IMR-90 (cell line): ENCODE measurements at regions not wholly inside any gene's neighbourhood (a gene's known extent, or its start where the extent isn't known, plus 50 kb on each side); places are given as distances from the start of the nearest gene placed in this dataset.

ENCODE experiments used
- ATAC-seq: fragments of 200-7000 bp; cut with Tn5 transposase; 2 replicates; pipeline ENCODE4 v1.9.1; 2020; ENCODE audit warnings: low read depth, mild to moderate bottlenecking, moderate library complexity
- BruUV-seq: library from RNA; stranded (reverse); fragments of 400-500 nt; replicated peaks from 2 replicates; lab custom pipeline; 2021; lab: Mats Ljungman, UMichigan
- CTCF ChIA-PET: fragments of 300-600 bp; formaldehyde crosslinking; extraction: SDS; loops from one replicate; lab custom pipeline; 2021; ENCODE audit warnings: antibody characterized with exemption; lab: Yijun Ruan, JAX
- POLR2A ChIA-PET: fragments of 300-600 bp; sonication (Branson Sonifier 250); formaldehyde crosslinking; loops from one replicate; lab custom pipeline; 2022; ENCODE audit warnings: antibody characterized with exemption; ENCODE audit not compliant: unreplicated experiment; lab: Charles Lee
- DNase-seq: peaks from one replicate; pipeline ENCODE4 v3.0.0; 2013
- H2AFZ ChIP-seq: replicated peaks from 2 replicates; pipeline ENCODE3; 2013; ENCODE audit warnings: low read length, mild to moderate bottlenecking; ENCODE audit not compliant: poor library complexity
- H2AK5ac ChIP-seq: 2 replicates; pipeline ENCODE4 v1.6.1; 2013; ENCODE audit warnings: low read depth, low read length, inconsistent platforms
- H2AK9ac ChIP-seq: replicated peaks from 2 replicates; pipeline ENCODE3; 2013; ENCODE audit warnings: mild to moderate bottlenecking, low read depth, low read length, moderate library complexity; ENCODE audit not compliant: poor library complexity
- H2BK120ac ChIP-seq: 2 replicates; pipeline ENCODE4 v1.6.1; 2013; ENCODE audit warnings: low read depth, low read length, inconsistent platforms
- H2BK15ac ChIP-seq: 3 replicates; pipeline ENCODE4 v1.6.1; 2013; ENCODE audit warnings: low read depth, low read length, inconsistent platforms
- H2BK20ac ChIP-seq: 2 replicates; pipeline ENCODE4 v1.6.1; 2013; ENCODE audit warnings: low read depth, mild to moderate bottlenecking, inconsistent platforms, low read length, moderate library complexity
- H2BK5ac ChIP-seq: 2 replicates; pipeline ENCODE4 v1.6.1; 2013; ENCODE audit warnings: mild to moderate bottlenecking, low read depth, low read length, inconsistent platforms; ENCODE audit not compliant: poor library complexity, severe bottlenecking
- H3K14ac ChIP-seq: replicated peaks from 2 replicates; pipeline ENCODE4 v1.6.1; 2013; ENCODE audit warnings: low read depth, low read length, inconsistent platforms
- H3K18ac ChIP-seq: 2 replicates; pipeline ENCODE4 v1.6.1; 2013; ENCODE audit warnings: low read depth, low read length, control low read depth
- H3K23ac ChIP-seq: 2 replicates; pipeline ENCODE4 v1.6.1; 2013; ENCODE audit warnings: low read depth, low read length, inconsistent platforms
- H3K27ac ChIP-seq: 2 replicates; pipeline ENCODE4 v1.5.1; 2013; ENCODE audit warnings: mild to moderate bottlenecking, control low read depth, low read length; ENCODE audit not compliant: insufficient read depth
- H3K27me3 ChIP-seq: 2 replicates; pipeline ENCODE4 v1.6.1; 2013; ENCODE audit warnings: low read length; ENCODE audit not compliant: control insufficient read depth, insufficient read depth
- H3K36me3 ChIP-seq: 2 replicates; pipeline ENCODE4 v1.6.1; 2013; ENCODE audit warnings: low read length, mixed read lengths; ENCODE audit not compliant: control insufficient read depth, insufficient read depth
- H3K4ac ChIP-seq: 2 replicates; pipeline ENCODE4 v1.6.1; 2013; ENCODE audit warnings: low read depth, low read length, inconsistent platforms
- H3K4me1 ChIP-seq: 2 replicates; pipeline ENCODE4 v1.6.1; 2013; ENCODE audit warnings: low read length, mixed read lengths; ENCODE audit not compliant: control insufficient read depth, insufficient read depth
- H3K4me2 ChIP-seq: 2 replicates; pipeline ENCODE4 v1.6.1; 2013; ENCODE audit warnings: low read depth, mild to moderate bottlenecking, control low read depth, low read length, moderate library complexity
- H3K4me3 ChIP-seq: 2 replicates; pipeline ENCODE4 v1.5.1; 2013; ENCODE audit warnings: low read depth, mild to moderate bottlenecking, control low read depth, low read length, moderate library complexity; ENCODE audit not compliant: insufficient read depth
- H3K56ac ChIP-seq: 2 replicates; pipeline ENCODE4 v1.6.1; 2013; ENCODE audit warnings: low read length, inconsistent platforms; ENCODE audit not compliant: insufficient read depth; ENCODE audit errors: extremely low read depth
- H3K79me1 ChIP-seq, 2 experiments: 2 replicates each; pipeline ENCODE4 v1.6.1; 2013; ENCODE audit warnings: low read length in 2 of 2, inconsistent platforms in 1 of 2, low read depth in 1 of 2
- H3K9ac ChIP-seq: 2 replicates; pipeline ENCODE4 v1.6.1; 2013; ENCODE audit warnings: low read depth, low read length, control low read depth
- H3K9me1 ChIP-seq: 2 replicates; pipeline ENCODE4 v1.6.1; 2013; ENCODE audit warnings: low read length, inconsistent platforms; ENCODE audit not compliant: insufficient read depth
- H3K9me3 ChIP-seq: 2 replicates; pipeline ENCODE4 v1.6.1; 2013; ENCODE audit warnings: low read length; ENCODE audit not compliant: control insufficient read depth, insufficient read depth
- H4K20me1 ChIP-seq: 2 replicates; pipeline ENCODE4 v1.6.1; 2013; ENCODE audit warnings: low read length, inconsistent platforms; ENCODE audit not compliant: insufficient read depth
- H4K5ac ChIP-seq: 2 replicates; pipeline ENCODE4 v1.6.1; 2013; ENCODE audit warnings: mild to moderate bottlenecking, low read depth, low read length, control low read depth
- H4K8ac ChIP-seq, 2 experiments: 2 replicates each; pipeline ENCODE4 v1.6.1; 2013; ENCODE audit warnings: low read depth in 2 of 2, low read length in 2 of 2, control low read depth in 1 of 2, inconsistent platforms in 1 of 2
- H4K91ac ChIP-seq: 2 replicates; pipeline ENCODE4 v1.6.1; 2013; ENCODE audit warnings: low read depth, low read length, inconsistent platforms; ENCODE audit not compliant: insufficient read depth
- BHLHE40 ChIP-seq: fragments of 150-350 bp; IDR thresholded peaks from 2 replicates; pipeline ENCODE4 v1.6.1; 2016; ENCODE audit warnings: mild to moderate bottlenecking, low read depth, low read length
- CEBPB ChIP-seq: IDR thresholded peaks from 2 replicates; pipeline ENCODE4 v1.6.1; 2012; ENCODE audit warnings: low read depth, low read length, improper control_type of control experiment
- CHD1 ChIP-seq: IDR thresholded peaks from 2 replicates; pipeline ENCODE4 v1.6.1; 2012; ENCODE audit warnings: low read depth, low read length, improper control_type of control experiment
- FOS ChIP-seq: fragments of 150-350 bp; IDR thresholded peaks from 2 replicates; pipeline ENCODE4 v1.6.1; 2016; ENCODE audit warnings: low read depth, low read length
- MAFK ChIP-seq: IDR thresholded peaks from 2 replicates; pipeline ENCODE4 v1.6.1; 2012; ENCODE audit warnings: low read depth, low read length, improper control_type of control experiment
- MAZ ChIP-seq: IDR thresholded peaks from 2 replicates; pipeline ENCODE4 v1.6.1; 2012; ENCODE audit warnings: low read depth, mild to moderate bottlenecking, low read length, improper control_type of control experiment, moderate library complexity, borderline replicate concordance
- MXI1 ChIP-seq: IDR thresholded peaks from 2 replicates; pipeline ENCODE4 v1.6.1; 2012; ENCODE audit warnings: low read depth, mild to moderate bottlenecking, low read length, moderate library complexity, borderline replicate concordance
- NFE2L2 ChIP-seq: fragments of 150-350 bp; IDR thresholded peaks from 2 replicates; pipeline ENCODE4 v1.6.1; 2016; ENCODE audit warnings: low read depth, mild to moderate bottlenecking, low read length
- POLR2A ChIP-seq: IDR thresholded peaks from 2 replicates; pipeline ENCODE4 v1.6.1; 2012; ENCODE audit warnings: mild to moderate bottlenecking, low read depth, low read length
- RAD21 ChIP-seq: IDR thresholded peaks from 2 replicates; pipeline ENCODE4 v1.6.1; 2012; ENCODE audit warnings: low read length, improper control_type of control experiment
- RCOR1 ChIP-seq: IDR thresholded peaks from 2 replicates; pipeline ENCODE4 v1.6.1; 2012; ENCODE audit warnings: mild to moderate bottlenecking, low read length, improper control_type of control experiment; ENCODE audit not compliant: insufficient replicate concordance
- RFX5 ChIP-seq: IDR thresholded peaks from 2 replicates; pipeline ENCODE4 v1.8.0; 2012; ENCODE audit warnings: low read depth, mild to moderate bottlenecking, low read length, moderate library complexity
- SMC3 ChIP-seq: fragments of 150-350 bp; IDR thresholded peaks from 2 replicates; pipeline ENCODE4 v1.6.1; 2016; ENCODE audit warnings: low read depth, mild to moderate bottlenecking, antibody characterized with exemption, low read length, moderate library complexity
- WGBS, 2 experiments: methylation state at CpG; one replicate each; pipeline versions ENCODE4 v1.1.5 to v1.1.7; 2013; ENCODE audit warnings: missing lambda C conversion rate in 2 of 2; ENCODE audit not compliant: insufficient read length in 1 of 2; ENCODE audit errors: extremely low coverage in 2 of 2; 5-methylcytosine and 5-hydroxymethylcytosine counted together
- dilution Hi-C: fragments of 300-500 bp; cut with HindIII; formaldehyde crosslinking; loops from one replicate; pipeline ENCODE4 v1.14.3; 2018; ENCODE audit warnings: low sequenced_read_pairs; ENCODE audit not compliant: unreplicated experiment
- in situ Hi-C: fragments of 300-500 bp; cut with MboI; formaldehyde crosslinking; loops from 3 replicates; pipeline ENCODE4 v1.14.3; 2019; ENCODE audit warnings: low sequenced_read_pairs, inconsistent platforms, mixed read lengths
- intact Hi-C: fragments of 100-400 bp; cut with micrococcal nuclease; formaldehyde crosslinking; loops from 2 replicates; pipeline ENCODE4 v1.10.0; 2022
- TF ChIP-seq, protein P1 (sequence below): fragments of 150-350 bp; IDR thresholded peaks from 2 replicates; pipeline ENCODE4 v1.6.1; 2017; ENCODE audit warnings: mild to moderate bottlenecking, antibody characterized with exemption, low read length, low read depth
- TF ChIP-seq, protein P2 (sequence below): fragments of 150-350 bp; IDR thresholded peaks from 2 replicates; pipeline ENCODE4 v1.6.1; 2016; ENCODE audit warnings: low read depth, mild to moderate bottlenecking, low read length, moderate library complexity, borderline replicate concordance
- TF ChIP-seq, protein P3 (sequence below): conservative IDR thresholded peaks from 2 replicates; pipeline ENCODE4 v1.5.1; 2012; ENCODE audit warnings: mild to moderate bottlenecking, low read depth, low read length, improper control_type of control experiment

DNA sequence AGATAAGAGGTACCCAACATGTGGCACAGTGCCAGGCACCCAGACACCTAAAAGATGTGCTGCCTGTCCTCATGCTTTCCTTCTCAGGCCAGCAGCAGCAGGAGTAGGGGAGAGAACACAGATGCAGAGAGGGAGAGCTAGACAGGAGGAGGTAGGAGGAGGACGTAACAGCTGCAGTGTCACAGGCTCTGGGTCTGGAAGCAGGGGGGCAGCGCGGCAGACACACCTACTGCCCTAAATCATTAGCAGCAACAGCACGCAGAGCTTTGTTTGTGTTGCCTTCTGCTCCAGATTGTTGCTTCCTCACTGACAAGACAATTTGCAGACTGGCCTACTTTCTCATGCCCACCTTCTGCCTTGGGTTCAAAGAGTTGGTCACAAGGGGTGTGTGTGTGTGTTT is 196.7 kb upstream of the DAB1 start:
- Histone ChIP-seq H2AK9ac (no peak overlapping the region), H3K27me3 (no peaks in the 10 kb centered on the region), H3K14ac (no peak overlapping the region), H3K27ac (no peak overlapping the region), H2AFZ (no peak overlapping the region), H4K8ac (no peak overlapping the region), H2BK15ac (no peak overlapping the region), H3K79me1 (no peaks in the 10 kb centered on the region), H3K56ac (no peak overlapping the region), H3K18ac (no peak overlapping the region), H3K4ac (no peak overlapping the region), H4K91ac (no peak overlapping the region), H3K9ac (no peak overlapping the region), H3K4me2 (no peak overlapping the region), H3K4me3 (no peak overlapping the region), H2BK5ac (no peak overlapping the region), H4K20me1 (no peaks in the 10 kb centered on the region), H3K4me1 (no peaks in the 10 kb centered on the region), H3K9me1 (no peaks in the 10 kb centered on the region), H2BK20ac (no peak overlapping the region), H3K23ac (no peak overlapping the region), H2BK120ac (no peak overlapping the region), H3K9me3 (no peaks in the 10 kb centered on the region), H4K5ac (no peak overlapping the region), H2AK5ac (no peak overlapping the region), H3K36me3 (no peaks in the 10 kb centered on the region)
- ChIA-PET POLR2A (no interaction called here), CTCF (interaction anchor here (1.0 kb wide), 1 partner anchor 1785 kb away, joined by 5 read pairs; no protein-coding TSS in a partner anchor)
- in situ Hi-C loops (no loop called here), dilution Hi-C loops (no loop called here), intact Hi-C loops (no loop called here)
- WGBS, 2 experiments, result no CpG with 5 or more reads among the region's 4 CpGs
- BruUV-seq, result no TSS peak
- no peak for TF ChIP-seq RCOR1
- no peak for TF ChIP-seq CHD1
- TF ChIP-seq, protein P1, sequence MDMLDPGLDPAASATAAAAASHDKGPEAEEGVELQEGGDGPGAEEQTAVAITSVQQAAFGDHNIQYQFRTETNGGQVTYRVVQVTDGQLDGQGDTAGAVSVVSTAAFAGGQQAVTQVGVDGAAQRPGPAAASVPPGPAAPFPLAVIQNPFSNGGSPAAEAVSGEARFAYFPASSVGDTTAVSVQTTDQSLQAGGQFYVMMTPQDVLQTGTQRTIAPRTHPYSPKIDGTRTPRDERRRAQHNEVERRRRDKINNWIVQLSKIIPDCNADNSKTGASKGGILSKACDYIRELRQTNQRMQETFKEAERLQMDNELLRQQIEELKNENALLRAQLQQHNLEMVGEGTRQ, result no peak
- TF ChIP-seq MXI1, result no peak
- TF ChIP-seq, protein P2, sequence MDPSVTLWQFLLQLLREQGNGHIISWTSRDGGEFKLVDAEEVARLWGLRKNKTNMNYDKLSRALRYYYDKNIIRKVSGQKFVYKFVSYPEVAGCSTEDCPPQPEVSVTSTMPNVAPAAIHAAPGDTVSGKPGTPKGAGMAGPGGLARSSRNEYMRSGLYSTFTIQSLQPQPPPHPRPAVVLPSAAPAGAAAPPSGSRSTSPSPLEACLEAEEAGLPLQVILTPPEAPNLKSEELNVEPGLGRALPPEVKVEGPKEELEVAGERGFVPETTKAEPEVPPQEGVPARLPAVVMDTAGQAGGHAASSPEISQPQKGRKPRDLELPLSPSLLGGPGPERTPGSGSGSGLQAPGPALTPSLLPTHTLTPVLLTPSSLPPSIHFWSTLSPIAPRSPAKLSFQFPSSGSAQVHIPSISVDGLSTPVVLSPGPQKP, result no peak
- no peak for TF ChIP-seq NFE2L2
- no peak for TF ChIP-seq MAFK
- TF ChIP-seq RAD21, result no peak
- TF ChIP-seq CEBPB, result no peak
- no peak for TF ChIP-seq SMC3
- TF ChIP-seq RFX5, result no peak
- no peak for TF ChIP-seq BHLHE40
- TF ChIP-seq, protein P3, sequence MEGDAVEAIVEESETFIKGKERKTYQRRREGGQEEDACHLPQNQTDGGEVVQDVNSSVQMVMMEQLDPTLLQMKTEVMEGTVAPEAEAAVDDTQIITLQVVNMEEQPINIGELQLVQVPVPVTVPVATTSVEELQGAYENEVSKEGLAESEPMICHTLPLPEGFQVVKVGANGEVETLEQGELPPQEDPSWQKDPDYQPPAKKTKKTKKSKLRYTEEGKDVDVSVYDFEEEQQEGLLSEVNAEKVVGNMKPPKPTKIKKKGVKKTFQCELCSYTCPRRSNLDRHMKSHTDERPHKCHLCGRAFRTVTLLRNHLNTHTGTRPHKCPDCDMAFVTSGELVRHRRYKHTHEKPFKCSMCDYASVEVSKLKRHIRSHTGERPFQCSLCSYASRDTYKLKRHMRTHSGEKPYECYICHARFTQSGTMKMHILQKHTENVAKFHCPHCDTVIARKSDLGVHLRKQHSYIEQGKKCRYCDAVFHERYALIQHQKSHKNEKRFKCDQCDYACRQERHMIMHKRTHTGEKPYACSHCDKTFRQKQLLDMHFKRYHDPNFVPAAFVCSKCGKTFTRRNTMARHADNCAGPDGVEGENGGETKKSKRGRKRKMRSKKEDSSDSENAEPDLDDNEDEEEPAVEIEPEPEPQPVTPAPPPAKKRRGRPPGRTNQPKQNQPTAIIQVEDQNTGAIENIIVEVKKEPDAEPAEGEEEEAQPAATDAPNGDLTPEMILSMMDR, result no peak
- TF ChIP-seq FOS, result no peak
- no peak for TF ChIP-seq MAZ
- TF ChIP-seq POLR2A, result no peak
- ATAC-seq (no peak), DNase-seq (no peak)
